MM.1S (cell line): ENCODE measurements at regions not wholly inside any gene's neighbourhood (a gene's known extent, or its start where the extent isn't known, plus 50 kb on each side); places are given as distances from the start of the nearest gene placed in this dataset.
"Not testable (repeated sequence)": the region's sequence is repeated elsewhere in the genome, so short reads cannot be mapped to it uniquely, and the experiment has no call there.

Experiments used
- DNase-seq: peaks from one replicate; pipeline ENCODE4 v3.0.0-alpha.2; 2015
- H2AFZ ChIP-seq: fragments of 300-600 bp; sonication (generic); 2 replicates; pipeline ENCODE4 v1.6.0; 2016; ENCODE audit warnings: antibody characterized with exemption, low read length
- H3F3A ChIP-seq: fragments of 300-600 bp; sonication (generic); 2 replicates; pipeline ENCODE4 v1.6.1; 2016; ENCODE audit warnings: mild to moderate bottlenecking, antibody characterized with exemption, low read length, moderate library complexity, mixed read lengths; ENCODE audit not compliant: insufficient read depth
- H3K27ac ChIP-seq: fragments of 300-600 bp; sonication (generic); 2 replicates; pipeline ENCODE4 v1.5.1; 2016; ENCODE audit warnings: mild to moderate bottlenecking, low read length
- H3K27me3 ChIP-seq: fragments of 300-600 bp; sonication (generic); replicated peaks from 2 replicates; pipeline ENCODE4 v1.6.0; 2016; ENCODE audit warnings: low read length; ENCODE audit not compliant: insufficient read depth
- H3K36me3 ChIP-seq: fragments of 300-600 bp; sonication (generic); replicated peaks from 2 replicates; pipeline ENCODE4 v1.6.1; 2016; ENCODE audit warnings: mild to moderate bottlenecking, low read length, mixed read lengths; ENCODE audit not compliant: insufficient read depth
- H3K4me1 ChIP-seq: fragments of 300-600 bp; sonication (generic); 2 replicates; pipeline ENCODE4 v1.6.1; 2016; ENCODE audit warnings: low read length, mixed read lengths
- H3K4me2 ChIP-seq: fragments of 300-600 bp; sonication (generic); 2 replicates; pipeline ENCODE4 v1.6.0; 2016; ENCODE audit warnings: low read depth, low read length
- H3K4me3 ChIP-seq: fragments of 300-600 bp; sonication (generic); 2 replicates; pipeline ENCODE4 v1.5.1; 2016; ENCODE audit warnings: low read length, mixed read lengths
- H3K79me2 ChIP-seq: fragments of 300-600 bp; sonication (generic); 2 replicates; pipeline ENCODE4 v1.6.1; 2016; ENCODE audit warnings: mixed run types, low read length, mixed read lengths
- H3K9ac ChIP-seq: fragments of 300-600 bp; sonication (generic); 2 replicates; pipeline ENCODE4 v1.6.1; 2016; ENCODE audit warnings: low read length, mixed read lengths
- H3K9me2 ChIP-seq: fragments of 300-600 bp; sonication (generic); replicated peaks from 2 replicates; pipeline ENCODE4 v1.6.1; 2016; ENCODE audit warnings: mild to moderate bottlenecking, low read length, mixed read lengths; ENCODE audit not compliant: insufficient read depth
- H3K9me3 ChIP-seq: fragments of 300-600 bp; sonication (generic); replicated peaks from 2 replicates; pipeline ENCODE4 v1.6.1; 2016; ENCODE audit warnings: mild to moderate bottlenecking, low read length, mixed read lengths; ENCODE audit not compliant: insufficient read depth
- H4K20me1 ChIP-seq: fragments of 300-600 bp; sonication (generic); 2 replicates; pipeline ENCODE4 v1.6.1; 2016; ENCODE audit warnings: mild to moderate bottlenecking, low read length, moderate library complexity, mixed read lengths; ENCODE audit not compliant: insufficient read depth
- CTCF ChIP-seq: fragments of 300-600 bp; sonication (generic); IDR thresholded peaks from 2 replicates; pipeline ENCODE4 v1.5.1; 2016; ENCODE audit warnings: antibody characterized with exemption, low read length, mixed read lengths
- EZH2 ChIP-seq: fragments of 300-600 bp; sonication (generic); optimal IDR thresholded peaks from 2 replicates; pipeline ENCODE3; 2017; ENCODE audit warnings: low read depth, mild to moderate bottlenecking, antibody characterized with exemption, low read length, mixed read lengths
- EZH2phosphoT487 ChIP-seq: fragments of 300-600 bp; sonication (generic); IDR thresholded peaks from 2 replicates; pipeline ENCODE4 v1.6.1; 2018; ENCODE audit warnings: antibody characterized with exemption, low read length

- Histone ChIP-seq H3K4me2 (no peak overlapping the region), H3K9me2 (no peaks in the 10 kb centered on the region), H3K27me3 (no peaks in the 10 kb centered on the region), H3F3A (no peaks in the 10 kb centered on the region), H4K20me1 (no peaks in the 10 kb centered on the region), H3K36me3 (no peaks in the 10 kb centered on the region), H3K4me1 (peaks cover 16% of the 10 kb centered on the region), H2AFZ (no peak overlapping the region), H3K9me3 (no peaks in the 10 kb centered on the region), H3K79me2 (no peaks in the 10 kb centered on the region), H3K27ac (no peak overlapping the region), H3K9ac (no peak overlapping the region), H3K4me3 (no peak overlapping the region)
- no peak for DNase-seq
- TF ChIP-seq CTCF: no peak
- no peak for TF ChIP-seq EZH2
- no peak for TF ChIP-seq EZH2phosphoT487
Observed at GRCh38 chr20:1815502-1816085, 79.6 kb upstream of the SIRPA start.

DNA sequence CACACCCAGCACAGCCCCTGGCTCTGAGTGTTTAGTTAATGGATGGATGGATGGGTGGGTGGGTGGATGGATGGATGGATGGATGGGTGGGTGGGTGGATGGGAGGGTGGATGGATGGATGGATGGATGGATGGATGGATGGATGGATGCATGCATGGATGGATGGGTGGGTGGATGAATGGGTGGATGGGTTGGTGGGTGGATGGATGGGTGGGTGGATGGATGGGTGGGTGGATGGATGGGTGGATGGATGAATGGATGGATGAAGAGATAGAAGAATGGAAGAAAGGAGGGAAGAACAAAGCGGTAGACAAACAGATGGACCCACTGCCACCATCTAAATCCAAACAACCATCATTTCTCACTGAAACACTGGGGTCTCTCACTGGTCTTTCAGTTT lies 80.3 kb upstream of the SIRPA start:
- not testable (repeated sequence) for H3K9me3 ChIP-seq, H3K36me3 ChIP-seq, H3K4me2 ChIP-seq, DNase-seq, H4K20me1 ChIP-seq, H3K4me1 ChIP-seq, H3F3A ChIP-seq, H3K9me2 ChIP-seq, H3K27me3 ChIP-seq, H3K79me2 ChIP-seq, H3K27ac ChIP-seq, H3K4me3 ChIP-seq, H2AFZ ChIP-seq, H3K9ac ChIP-seq

- Histone ChIP-seq H3K4me3 (no peak overlapping the region), H3K27ac (no peak overlapping the region)
Observed at GRCh38 chr20:1813674-1814635, 81.3 kb upstream of the SIRPA start.

More at GRCh38 chr20:1813674-1814635, 81.3 kb upstream of the SIRPA start:
- H3K9ac ChIP-seq: no peak overlapping the region
- no peaks in the 10 kb centered on the region for H3K79me2 ChIP-seq
- no peak overlapping the region for H3K4me2 ChIP-seq
- no peaks in the 10 kb centered on the region for H3K27me3 ChIP-seq
- no peaks in the 10 kb centered on the region for H3K36me3 ChIP-seq
- H3K9me3 ChIP-seq: no peaks in the 10 kb centered on the region
- H3K9me2 ChIP-seq: no peaks in the 10 kb centered on the region
- H2AFZ ChIP-seq: no peak overlapping the region
- no peak for DNase-seq
- TF ChIP-seq CTCF: no peak
- TF ChIP-seq EZH2phosphoT487: no peak
- no peaks in the 10 kb centered on the region for H4K20me1 ChIP-seq
- H3K4me1 ChIP-seq: peaks cover 8% of the 10 kb centered on the region
- H3F3A ChIP-seq: no peaks in the 10 kb centered on the region
